HG02884 (cell line): ENCODE measurements at regions not wholly inside any gene's neighbourhood (a gene's known extent, or its start where the extent isn't known, plus 50 kb on each side); places are given as distances from the start of the nearest gene placed in this dataset.

Experiments used
- ATAC-seq: cut with Tn5 transposase; IDR thresholded peaks from one replicate; pipeline ENCODE4 v1.9.1; 2021; ENCODE audit warnings: mild to moderate bottlenecking, moderate library complexity; ENCODE audit not compliant: unreplicated experiment

DNA sequence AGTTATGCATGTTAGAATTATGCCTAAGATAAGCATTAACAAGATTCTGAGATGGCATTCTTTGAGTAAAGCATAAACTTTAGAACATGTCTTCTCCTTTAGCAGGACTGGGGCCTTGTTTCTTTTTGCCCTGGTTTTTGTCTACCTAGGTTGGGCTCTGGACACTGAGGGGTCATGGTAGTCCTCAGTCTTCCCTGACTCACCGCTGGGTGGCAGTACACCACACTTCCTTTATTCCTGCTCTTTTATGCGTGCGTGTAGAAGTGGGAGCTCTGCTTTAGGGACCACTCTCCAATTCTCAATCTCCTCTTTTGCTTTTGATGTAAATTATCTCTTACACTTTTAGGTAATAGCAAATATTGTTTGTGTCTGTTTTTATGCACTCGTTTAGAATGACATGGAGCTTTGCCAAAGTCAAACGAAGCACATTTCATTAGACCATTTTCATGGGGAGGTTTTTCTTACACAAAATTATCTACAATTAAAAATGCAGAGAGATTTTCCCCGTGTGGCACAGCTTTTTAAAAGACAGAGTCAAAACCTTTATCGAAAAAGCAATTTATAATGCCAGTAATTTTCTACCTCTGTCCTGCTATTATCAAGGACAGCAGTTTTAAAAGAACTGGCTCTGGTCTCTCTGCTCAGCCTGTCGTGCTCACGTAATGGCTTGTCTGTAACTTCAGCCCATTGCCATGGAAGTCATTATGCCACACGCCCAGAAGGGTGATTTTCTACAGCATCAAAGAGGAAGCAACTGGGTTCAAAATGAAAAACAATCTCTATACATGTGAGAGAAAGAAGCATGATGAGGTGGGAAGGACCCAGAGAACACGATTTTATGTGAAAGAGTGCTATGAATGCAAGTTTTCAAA, 413.9 kb downstream of the COG6 start:
- ATAC-seq, result no peak

DNA sequence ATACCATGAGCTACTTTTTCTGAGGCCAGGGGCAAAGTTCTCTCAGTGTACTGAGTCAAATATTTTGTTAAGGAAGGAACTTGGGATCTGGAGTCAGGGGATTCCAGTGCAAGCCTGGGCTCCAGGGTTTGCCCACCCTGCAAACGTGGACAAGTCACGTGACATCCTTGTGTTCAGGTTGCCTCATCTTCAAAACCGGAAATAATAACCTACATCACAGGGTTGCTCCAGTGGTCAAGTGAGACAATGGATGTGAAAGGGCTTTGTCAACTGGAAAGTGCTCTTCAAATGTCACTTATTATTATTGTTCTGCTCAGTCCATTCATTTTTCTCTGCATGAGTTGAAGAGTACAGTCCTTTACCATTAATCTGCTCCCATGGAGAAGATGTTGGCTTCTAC, 414.9 kb downstream of the COG6 start:
- no peak for ATAC-seq

GRCh38 chr13:40072663-40073120, 417.2 kb downstream of the COG6 start:
- no peak for ATAC-seq

- ATAC-seq, result no peak
These were observed 418.9 kb downstream of the COG6 start for GRCh38 chr13:40074338-40074737.

DNA sequence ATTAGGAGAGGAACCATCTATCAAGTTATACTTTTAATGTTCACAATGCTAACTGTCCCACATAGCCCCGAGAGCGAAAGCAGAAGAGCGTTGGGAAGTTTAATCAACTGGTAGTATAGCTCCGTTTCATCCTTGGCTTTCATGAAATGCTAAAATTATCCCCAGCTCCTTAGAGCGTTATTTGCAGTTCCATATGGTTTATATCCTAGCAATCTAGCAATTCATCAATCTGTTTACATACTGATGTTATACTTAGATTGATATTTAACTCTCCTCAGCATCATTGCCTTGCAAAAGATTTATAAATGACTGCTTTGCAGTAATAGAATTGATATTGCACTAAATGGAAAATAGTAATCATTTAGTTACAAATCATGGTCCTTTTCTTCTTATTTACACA, 419.8 kb downstream of the COG6 start:
- ATAC-seq, result no peak

GRCh38 chr13:40076765-40077362, 421.4 kb downstream of the COG6 start:
- ATAC-seq, result no peak

DNA sequence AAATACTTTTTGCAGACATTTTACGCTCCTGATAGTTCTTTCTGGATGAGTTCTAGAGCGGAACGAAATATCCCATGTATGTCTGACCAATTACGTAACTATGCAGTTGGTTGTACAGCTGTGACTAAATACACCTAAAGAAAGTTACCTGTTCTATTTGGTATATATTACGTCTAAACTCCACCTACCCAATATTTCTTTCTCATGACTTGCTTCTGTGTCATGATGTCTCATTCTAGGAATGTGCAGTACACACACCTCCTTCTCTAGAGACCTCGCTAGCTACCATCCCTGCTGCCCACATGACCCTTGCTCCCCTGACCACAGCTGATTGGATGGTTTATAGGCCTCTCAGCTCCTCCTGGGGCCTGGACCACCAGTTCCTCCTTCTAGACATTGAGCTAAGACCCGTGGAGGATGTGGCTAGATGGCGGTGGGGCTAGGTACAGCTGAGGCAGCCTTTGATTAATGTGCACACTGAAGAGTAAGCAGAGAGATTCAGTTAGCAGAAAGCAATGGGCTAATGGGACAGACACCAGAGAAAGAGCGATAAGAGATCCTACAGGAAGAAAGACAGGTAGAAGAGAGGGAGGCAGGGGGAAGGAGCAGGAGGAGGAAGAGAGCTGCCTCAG, 422.1 kb downstream of the COG6 start:
- no peak for ATAC-seq

GRCh38 chr13:40079721-40080120, 424.3 kb downstream of the COG6 start:
- no peak for ATAC-seq

DNA sequence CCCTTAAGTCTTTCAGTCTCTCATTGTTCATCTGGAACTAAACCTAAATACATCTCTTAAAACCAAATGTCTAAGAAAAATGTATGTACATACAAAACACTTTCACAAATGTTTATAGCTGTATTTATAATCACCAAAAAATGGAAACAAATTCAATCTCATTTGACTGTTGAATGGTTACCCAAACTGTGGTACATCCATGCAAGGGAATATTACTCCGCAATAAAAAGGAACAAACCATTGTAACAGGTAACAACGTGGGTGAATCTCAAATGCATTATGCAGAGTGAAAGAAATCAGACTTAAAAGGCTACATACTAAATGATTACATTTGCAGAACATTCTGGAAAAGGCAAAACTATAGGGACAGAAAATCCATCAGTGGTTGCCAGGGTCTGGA, 425.2 kb downstream of the COG6 start:
- ATAC-seq, result no peak

DNA sequence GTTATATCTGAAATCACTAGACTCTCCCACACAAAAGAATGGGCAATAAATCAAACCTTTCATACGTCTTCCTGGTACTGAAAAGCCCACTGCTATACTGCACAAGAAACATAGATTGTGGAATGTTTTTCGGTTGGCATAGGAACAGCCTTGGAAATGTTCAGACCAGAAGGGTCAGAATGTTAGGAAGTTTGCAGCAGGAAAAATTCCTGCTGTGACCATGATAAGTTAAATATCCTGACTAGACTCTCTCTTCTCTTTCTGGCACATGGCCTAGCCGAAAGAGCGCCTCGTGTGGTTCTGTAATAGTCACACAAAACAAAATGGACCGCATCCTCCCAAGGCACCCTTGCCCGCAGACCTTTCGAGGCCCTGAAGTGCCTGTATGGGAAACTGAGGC, 427.2 kb downstream of the COG6 start:
- no peak for ATAC-seq

DNA sequence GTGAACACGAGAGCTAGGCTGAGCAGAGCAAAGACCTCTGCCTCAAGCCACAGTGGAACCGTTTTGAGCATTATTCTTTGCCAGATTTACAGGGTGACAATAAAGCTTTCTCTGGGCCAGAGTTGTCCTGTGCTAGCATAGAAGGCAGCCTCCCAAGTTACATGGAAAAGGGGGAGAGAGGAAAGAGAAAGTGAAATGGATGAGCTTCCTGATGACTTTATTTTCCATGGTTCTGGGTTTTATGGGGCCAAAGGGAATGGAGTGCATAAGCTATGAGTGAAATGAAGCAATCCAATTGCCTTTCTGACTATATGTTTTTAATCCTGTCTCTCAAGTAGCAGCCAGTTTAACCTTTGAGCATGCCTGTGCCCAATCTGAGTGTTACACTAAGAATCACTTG, 428.4 kb downstream of the COG6 start:
- no peak for ATAC-seq

GRCh38 chr13:40084934-40085333, 429.5 kb downstream of the COG6 start:
- no peak for ATAC-seq

- no peak for ATAC-seq
These were observed 431.9 kb downstream of the COG6 start for GRCh38 chr13:40087091-40088002.

DNA sequence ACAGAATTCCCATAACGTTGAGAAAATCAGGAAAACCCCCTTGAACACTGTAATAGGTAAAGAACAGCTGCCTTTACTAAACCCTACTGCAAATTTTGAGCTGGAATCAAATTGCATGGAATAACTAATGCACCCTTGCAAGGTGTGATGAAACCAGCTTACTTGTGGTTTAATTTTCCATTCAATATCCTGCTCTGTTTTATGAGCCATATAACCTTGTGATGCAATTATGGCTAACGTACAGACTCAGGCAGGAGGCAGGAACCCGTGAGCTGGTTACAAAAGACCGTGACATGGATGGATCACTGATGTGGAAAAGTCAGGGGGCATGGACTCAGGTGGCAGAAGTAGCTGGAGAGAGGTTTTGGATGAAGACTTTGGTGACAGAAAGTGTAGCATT, 438.6 kb downstream of the COG6 start:
- no peak for ATAC-seq

DNA sequence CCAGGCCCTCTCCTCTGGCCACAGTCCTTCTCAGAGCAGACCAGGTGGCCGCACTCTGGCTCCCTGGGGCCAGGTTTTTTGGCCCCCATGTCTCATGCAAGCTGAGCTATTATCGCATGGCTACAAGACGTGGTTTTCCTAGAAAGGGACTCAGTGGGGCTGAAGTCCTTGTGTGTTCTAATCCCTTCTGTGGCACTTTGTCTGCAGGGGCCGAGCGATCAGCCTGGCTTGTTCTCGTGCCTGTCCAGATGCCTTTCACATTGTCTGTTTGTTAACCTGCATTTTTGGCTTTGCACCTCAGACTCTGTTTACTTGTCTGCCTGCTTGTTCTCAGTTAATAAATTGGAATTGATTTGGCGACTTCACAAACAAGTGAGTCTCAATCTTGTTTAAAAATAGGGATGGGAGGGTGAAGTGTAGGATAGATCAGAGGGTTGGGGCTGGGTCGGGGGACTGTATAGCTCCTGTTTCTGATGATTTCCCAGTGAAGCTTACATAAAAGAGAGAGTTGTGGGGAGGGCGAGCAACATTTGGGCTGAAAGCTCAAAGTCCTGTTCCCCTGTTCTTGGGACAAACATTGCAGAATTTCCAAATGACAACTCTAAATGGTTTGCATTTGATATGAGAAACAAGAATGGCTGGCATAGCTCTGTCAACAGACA, 440.4 kb downstream of the COG6 start:
- ATAC-seq, result no peak

DNA sequence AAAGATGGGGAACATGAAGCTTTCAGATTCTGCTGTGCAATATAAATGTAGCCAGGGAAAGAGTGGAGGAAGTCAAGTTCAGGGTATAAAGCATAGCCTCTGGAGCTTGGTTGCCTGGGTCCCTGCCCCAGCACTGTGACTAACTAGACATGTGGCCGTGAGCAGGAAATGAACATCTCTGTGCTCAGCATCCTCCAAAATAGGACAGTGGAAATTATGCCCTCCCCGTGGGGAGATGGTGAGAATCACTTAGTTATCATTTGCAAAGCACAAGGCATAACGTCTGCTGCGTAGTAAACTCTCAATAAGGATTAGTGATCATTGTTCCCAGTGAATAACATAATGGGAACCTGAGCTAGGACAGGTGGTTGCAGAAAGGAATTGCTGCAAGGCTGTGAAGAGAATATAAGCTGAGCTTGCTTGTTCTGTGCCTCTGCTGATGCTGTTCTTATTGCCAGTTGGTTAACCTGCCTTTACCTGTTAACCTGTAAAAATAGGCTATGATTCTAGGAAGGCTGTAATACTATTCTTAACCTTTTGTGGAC, 441.0 kb downstream of the COG6 start:
- ATAC-seq, result no peak

- ATAC-seq, result no peak
These were observed 442.8 kb downstream of the COG6 start for GRCh38 chr13:40098246-40098645.

DNA sequence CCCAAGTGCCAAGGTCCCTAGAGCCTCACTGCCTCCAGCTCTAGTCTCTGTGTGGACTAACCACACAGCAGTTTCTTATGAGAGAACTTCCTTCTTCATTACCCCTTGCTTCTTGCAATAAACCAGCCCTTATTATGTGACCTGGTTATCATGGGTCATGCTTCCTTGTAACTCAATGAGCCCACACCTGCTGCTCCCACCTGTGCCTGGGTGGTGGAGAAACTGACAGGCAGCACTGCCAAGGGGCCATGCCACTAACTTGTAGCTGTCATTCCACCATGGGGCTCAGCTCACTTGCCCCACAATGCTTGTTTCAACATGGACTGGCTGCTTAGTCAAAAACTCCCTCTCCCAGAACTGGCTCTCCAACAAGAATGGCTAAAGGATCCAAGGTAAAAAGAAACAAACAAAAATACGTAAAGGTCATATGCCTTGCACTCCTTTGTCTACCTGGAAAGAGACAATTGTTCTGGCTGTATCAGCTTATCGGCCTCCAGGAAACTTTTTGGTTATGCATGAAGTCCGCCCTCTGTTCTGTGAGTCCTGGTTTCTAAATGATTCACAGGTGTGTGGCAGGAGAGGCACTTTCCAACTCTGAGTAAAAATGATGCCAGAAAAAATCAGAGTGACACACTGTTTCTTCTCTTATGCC, 446.4 kb downstream of the COG6 start:
- peak; percentile 88 for ATAC-seq

DNA sequence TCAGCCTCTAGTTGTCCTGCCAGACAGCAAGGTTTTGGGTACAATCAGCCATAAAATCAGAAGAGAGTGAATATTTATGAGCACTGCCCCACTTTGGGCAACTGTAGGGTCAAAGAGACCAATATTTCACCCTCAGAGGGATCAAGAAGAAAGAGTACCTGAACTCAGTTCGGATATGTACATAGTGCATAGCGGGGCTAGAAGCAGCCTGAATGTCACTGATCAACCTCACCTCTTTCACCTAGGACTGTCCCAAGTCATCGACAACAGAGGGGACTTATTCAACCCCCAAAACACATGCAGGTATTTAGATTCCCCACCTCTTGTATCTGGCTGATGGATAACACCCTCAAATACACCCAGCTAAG, 446.9 kb downstream of the COG6 start:
- no peak for ATAC-seq

GRCh38 chr13:40102854-40103253, 447.4 kb downstream of the COG6 start:
- no peak for ATAC-seq
